AG09309 (cell line): ENCODE measurements at regions not wholly inside any gene's neighbourhood (a gene's known extent, or its start where the extent isn't known, plus 50 kb on each side); places are given as distances from the start of the nearest gene placed in this dataset.

Source experiments
- DNase-seq: peaks from one replicate; pipeline ENCODE4 v3.0.0-alpha.2; 2010; ENCODE audit warnings: low read depth
- H3K4me3 ChIP-seq: 2 replicates; pipeline ENCODE4 v1.5.1; 2011; ENCODE audit warnings: mild to moderate bottlenecking, low read depth, low read length, moderate library complexity; ENCODE audit not compliant: control insufficient read depth
- CTCF ChIP-seq: IDR thresholded peaks from 2 replicates; pipeline ENCODE4 v1.5.1; 2011; ENCODE audit warnings: mild to moderate bottlenecking, low read depth, low read length, inconsistent platforms; ENCODE audit not compliant: insufficient read depth, control insufficient read depth; ENCODE audit errors: missing control alignments

- no peak overlapping the region for H3K4me3 ChIP-seq
- peak; percentile 81 for DNase-seq
- TF ChIP-seq CTCF, result no peak
These were observed 69.1 kb upstream of the NR4A3 start for GRCh38 chr9:99752417-99753109.

GRCh38 chr9:99753436-99753835, 68.2 kb upstream of the NR4A3 start:
- no peak for DNase-seq
- no peak for TF ChIP-seq CTCF
- no peak overlapping the region for H3K4me3 ChIP-seq

DNA sequence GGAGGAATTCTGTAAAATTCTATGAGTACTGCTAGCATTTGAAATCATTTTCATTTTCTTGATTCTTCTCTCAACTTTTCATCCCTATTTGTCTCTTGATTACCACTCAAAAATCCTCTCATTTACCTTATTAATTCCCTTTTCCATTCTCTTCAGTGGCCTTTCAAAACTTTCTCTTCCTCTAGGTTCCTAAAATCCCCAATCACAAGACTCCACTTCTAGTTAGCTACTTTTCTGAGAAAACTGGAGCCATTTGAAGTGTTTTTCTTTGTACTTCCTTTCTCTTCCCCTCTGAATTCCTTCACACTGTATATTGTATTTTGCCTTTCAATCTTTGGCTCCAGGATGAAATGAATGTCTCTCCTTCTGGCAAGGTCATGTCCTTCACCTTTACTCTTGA, 61.3 kb upstream of the NR4A3 start:
- DNase-seq, result no peak
- H3K4me3 ChIP-seq, result no peak overlapping the region
- TF ChIP-seq CTCF, result no peak

DNA sequence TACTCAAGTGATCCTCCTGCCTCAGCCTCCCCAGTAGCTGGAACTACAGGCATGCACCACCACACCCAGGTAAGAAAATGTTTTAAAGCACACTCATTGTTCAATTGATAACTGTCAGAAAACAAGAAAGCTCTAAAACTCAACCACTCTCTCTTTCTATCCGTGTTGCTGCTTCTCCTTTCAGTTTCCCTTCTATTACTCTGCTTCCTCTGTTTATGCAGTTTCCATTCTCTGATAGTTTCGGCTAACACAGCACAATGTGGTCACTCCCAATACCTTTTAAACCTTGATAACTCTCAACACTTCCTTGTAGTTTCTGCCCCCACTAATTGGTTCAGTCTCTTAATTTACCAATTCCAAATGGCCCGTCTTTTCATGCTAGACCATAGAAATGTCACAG, 59.2 kb upstream of the NR4A3 start:
- TF ChIP-seq CTCF, result no peak

More for the DNA sequence above, 59.2 kb upstream of the NR4A3 start:
- DNase-seq, result no peak
- H3K4me3 ChIP-seq, result no peak overlapping the region
